HG02623 (cell line): ENCODE measurements at regions not wholly inside any gene's neighbourhood (a gene's known extent, or its start where the extent isn't known, plus 50 kb on each side); places are given as distances from the start of the nearest gene placed in this dataset.
"Not testable (repeated sequence)": the region's sequence is repeated elsewhere in the genome, so short reads cannot be mapped to it uniquely, and the experiment has no call there.

Experiments
- ATAC-seq: cut with Tn5 transposase; IDR thresholded peaks from one replicate; pipeline ENCODE4 v1.9.1; 2021; ENCODE audit warnings: moderate library complexity; ENCODE audit not compliant: unreplicated experiment

DNA sequence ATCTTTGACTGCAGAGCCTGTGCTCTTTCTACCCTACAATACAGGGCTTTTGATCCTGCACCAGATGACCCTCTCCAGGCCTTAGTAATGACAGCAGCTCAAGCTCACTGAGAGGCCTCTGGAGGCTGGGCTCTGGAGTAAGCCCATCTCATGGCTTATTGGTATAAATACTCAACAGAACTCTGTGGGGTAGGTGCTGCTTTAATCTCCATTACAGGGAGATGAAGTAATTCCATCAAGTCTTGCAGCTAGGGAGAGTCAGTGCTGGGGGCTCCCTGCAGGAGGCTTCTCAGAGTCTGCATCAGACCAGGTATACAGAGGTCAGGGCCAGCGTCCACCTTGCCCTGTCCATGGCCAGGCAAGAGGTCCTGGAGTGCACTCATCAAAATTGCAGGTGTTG is 89.2 kb upstream of the SLC6A11 start:
- ATAC-seq, result no peak

DNA sequence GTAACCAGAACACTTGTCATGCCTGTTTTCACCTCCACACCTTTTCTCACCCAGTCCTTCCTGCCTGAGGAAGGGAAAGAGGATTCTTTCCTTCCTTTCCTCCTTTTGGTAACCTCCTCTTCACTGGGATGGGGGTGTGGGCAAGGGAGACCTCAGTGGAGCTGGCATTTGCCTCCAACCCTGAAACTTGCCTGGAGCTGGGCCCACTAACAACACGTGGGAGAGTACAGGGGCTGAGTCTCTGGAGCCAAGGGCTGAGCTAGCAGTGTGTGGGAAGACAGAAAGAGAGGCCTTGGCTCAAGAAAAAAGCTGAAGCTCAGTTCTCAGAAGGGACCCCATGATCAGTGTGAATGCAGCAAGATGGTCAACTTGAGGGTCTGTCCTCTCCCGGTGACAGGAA is 86.6 kb upstream of the SLC6A11 start:
- no peak for ATAC-seq

DNA sequence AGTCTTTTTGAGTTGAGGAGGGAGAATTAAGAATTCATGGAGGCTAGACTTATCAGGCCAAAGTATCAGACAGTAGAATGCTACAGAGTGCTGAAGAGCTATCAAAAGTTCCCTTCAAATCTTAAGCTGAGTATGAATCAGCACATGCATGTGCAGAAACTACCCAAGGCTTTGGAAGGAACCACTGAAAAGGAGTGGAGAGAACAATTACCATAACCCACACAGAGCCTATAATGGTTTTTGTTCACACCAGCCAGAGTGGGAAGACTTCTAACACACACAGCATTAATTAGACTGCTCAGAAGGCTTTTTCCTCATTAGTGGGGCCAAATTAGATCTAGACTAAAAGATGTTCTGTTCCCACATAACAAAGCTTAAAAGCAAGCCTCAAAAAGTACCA is 83.7 kb upstream of the SLC6A11 start:
- ATAC-seq, result no peak

- no peak for ATAC-seq
These were observed 82.7 kb upstream of the SLC6A11 start for GRCh38 chr3:10733297-10733696.

GRCh38 chr3:10736444-10736843 is 79.6 kb upstream of the SLC6A11 start:
- not testable (repeated sequence) for ATAC-seq

DNA sequence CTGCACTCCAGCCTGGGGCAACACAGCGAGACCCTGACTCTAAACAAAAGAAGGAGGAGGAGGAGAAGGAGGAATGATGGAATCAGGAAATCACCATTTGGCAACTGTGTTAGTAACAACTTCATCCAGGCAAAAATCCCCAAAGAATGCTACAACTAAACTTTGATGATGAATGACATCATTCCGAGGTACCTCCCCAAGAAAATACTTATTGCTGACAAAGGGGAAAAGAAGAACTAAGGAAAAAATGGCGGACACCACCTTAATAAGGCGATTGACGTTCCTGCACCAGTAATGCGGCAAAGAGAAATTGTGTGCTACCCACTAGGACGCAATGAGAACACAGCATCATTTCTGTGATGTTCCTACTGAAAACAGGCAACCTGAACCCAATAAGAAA is 78.2 kb upstream of the SLC6A11 start:
- ATAC-seq, result no peak

- ATAC-seq, result no peak
These were observed 77.2 kb upstream of the SLC6A11 start for GRCh38 chr3:10738688-10739372.

- no peak for ATAC-seq
These were observed 75.1 kb upstream of the SLC6A11 start for GRCh38 chr3:10740954-10741353.

- ATAC-seq, result no peak
These were observed 73.9 kb upstream of the SLC6A11 start for GRCh38 chr3:10741891-10742671.

GRCh38 chr3:10743366-10744097 is 72.5 kb upstream of the SLC6A11 start:
- ATAC-seq, result no peak

GRCh38 chr3:10744098-10744465 is 71.9 kb upstream of the SLC6A11 start:
- ATAC-seq, result no peak

DNA sequence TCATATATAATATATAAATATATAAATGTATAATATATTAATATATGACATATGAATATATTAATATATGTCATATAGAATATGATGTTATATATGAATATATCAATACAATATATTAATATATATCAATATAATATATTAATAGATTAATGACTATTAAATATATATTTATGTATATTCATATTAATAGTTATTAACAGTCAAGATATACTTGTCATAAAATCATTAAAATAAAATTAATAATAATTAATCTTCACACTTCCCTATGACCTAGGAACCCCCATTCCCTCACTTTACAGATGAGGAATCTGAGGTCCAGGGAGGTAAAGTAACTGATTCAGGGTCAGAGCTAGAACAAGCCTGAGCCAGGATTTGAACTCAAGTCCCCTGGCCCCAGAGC is 70.6 kb upstream of the SLC6A11 start:
- no peak for ATAC-seq

DNA sequence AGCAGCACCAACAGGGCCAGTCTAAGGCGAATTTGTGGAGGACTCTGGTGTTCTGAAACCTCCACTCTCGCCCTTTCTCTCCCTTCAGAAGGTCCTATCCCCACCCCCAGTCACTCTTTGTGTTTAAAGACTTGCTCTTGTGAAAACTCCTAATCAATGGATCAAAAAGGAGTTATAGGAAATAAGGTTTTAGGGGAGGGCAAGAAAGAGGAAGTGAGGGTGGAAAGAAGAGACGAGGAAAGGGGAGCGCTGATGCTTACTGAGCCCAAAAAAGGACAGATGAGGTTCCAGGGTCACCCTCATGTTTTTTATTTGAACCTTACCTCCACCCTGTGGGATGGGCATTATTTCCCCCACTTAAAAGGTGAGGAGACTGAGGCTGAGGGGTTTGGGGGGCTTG is 70.0 kb upstream of the SLC6A11 start:
- ATAC-seq, result no peak

DNA sequence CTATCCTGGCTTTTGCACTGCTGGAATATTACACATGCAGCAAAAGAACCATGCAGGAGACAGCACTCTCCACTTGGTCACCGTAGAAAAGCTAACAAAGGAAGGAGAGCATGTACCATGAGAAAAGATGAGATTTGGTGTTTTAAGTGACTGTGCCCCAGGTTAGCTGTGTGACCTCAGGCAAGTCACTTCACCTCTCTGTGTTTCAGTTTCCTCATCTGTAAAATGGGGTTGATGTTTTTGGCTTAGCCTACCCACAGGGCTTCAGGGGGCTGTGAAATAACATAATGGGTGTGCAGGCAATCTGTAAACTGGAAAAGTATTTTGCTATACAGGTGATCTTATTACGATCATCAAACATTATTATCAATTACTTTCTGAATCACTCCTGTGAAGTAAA is 69.3 kb upstream of the SLC6A11 start:
- ATAC-seq, result no peak

- ATAC-seq, result no peak
These were observed 68.7 kb upstream of the SLC6A11 start for GRCh38 chr3:10747341-10747740.

- no peak for ATAC-seq
These were observed 68.0 kb upstream of the SLC6A11 start for GRCh38 chr3:10748040-10748439.

DNA sequence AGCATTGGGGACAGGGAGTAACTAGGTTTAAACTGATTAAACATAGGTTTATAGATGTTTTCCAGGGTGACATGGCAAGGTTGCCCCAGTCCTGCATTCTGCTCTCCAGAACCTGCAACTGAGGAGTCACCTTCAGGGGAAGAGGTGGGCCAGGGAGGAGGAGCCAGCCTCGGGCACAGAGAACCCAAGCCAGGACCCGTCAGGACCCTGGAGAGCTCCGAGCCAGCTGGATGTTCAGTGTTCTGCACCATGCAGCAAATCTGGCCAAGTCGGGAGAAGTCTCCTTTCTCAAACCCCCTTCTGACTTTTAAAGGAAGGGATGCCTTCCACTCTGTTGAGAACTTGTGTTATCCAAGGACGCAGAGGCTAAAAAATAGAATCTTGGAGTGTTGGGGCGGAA is 62.1 kb upstream of the SLC6A11 start:
- ATAC-seq, result no peak

DNA sequence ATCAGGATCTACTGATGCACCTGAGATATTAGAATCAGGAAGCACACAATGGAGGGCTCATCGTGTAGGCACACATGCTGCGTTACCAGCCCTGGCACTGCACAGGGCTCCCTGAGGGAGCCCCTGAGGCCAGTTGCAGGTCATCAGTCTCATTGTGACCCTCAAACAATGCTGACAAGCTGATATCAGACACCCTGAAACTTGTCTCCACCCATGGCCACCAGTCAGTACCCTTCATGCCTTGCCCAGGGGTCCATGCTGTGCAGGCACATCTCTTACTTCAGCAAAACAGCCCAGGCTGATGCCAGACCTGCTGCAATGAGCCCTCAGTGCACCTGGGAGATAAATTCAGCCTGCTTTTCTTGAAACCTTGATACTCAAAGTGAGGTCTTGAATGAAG is 59.5 kb upstream of the SLC6A11 start:
- no peak for ATAC-seq

DNA sequence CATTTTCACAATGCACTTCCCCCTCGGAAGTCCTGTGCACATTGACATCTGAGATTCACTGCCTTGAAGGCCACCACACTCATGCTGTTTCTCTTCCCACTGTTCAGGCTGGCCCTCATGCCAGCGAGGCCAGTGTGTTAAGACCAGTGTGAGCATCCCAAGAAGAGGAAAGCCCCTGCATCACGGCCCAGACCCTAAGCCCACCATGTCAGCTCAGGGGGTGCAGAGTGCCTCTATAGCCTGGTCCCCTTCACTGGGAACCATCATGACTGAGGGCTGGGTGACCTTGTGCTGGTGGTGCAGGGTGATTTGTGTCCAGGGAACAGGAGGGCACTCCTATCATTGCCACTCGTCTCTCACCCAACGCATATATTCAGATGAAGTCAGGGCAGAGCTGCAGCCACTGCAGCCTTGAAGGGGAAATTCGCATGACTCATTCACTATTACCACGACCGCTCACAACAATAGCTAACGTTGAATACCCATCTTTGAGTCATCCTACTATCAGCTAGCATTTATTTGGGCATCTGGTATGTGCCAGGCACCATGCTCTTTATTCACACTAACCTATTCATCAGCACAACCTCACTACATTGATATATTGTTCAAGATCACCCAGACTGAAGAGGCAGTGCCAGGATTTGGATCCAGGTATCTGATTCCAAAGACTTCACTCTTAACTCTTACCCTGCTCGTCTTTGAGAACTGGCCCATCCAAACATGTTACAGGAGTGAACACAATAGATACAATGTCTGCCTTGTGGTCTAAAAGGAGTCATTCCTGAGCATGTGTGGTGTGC is 58.8 kb upstream of the SLC6A11 start:
- ATAC-seq, result no peak

GRCh38 chr3:10757821-10758130 is 58.3 kb upstream of the SLC6A11 start:
- no peak for ATAC-seq

DNA sequence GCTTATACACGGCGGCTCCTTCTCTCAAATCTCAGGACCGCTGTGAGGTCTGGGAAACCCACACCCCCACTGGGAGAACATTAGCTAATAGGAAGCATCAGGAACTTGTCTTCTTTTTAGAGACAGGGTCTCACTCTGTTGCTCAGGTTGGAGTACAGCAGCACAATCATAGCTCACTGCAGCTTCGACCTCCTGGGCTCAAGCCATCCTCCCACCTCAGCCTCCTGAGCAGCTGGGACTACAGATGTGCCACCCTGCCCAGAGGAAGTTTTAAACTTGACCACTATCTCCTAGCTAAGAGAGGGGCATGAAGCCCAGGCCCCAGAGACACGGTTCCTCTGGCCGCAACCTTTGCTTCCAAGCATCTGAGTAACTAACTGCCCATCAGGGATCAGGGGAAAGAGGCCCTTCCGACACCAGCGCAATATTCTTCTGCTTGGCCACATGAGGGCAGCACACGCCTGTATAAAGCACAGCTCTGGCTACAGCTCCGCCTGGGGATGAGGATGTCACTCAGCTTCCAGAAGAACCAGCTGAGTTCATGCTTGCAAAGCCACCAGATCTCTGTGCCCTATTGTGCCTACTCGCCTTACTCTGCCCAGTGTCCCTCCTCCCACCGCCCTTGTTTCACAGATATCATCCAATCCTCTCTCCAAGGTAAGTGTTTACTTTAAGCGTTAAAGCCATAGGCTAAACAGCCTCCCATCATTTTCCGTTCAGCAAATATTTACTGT is 57.6 kb upstream of the SLC6A11 start:
- ATAC-seq, result peak; percentile 79
